Cerebellar cortex (tissue), 1 donor: ENCODE measurements at regions not wholly inside any gene's neighbourhood (a gene's known extent, or its start where the extent isn't known, plus 50 kb on each side); places are given as distances from the start of the nearest gene placed in this dataset.

Experiments used
- DNase-seq: peaks from one replicate; pipeline ENCODE4 v3.0.0-alpha.2; 2015; ENCODE audit warnings: low spot score

DNA sequence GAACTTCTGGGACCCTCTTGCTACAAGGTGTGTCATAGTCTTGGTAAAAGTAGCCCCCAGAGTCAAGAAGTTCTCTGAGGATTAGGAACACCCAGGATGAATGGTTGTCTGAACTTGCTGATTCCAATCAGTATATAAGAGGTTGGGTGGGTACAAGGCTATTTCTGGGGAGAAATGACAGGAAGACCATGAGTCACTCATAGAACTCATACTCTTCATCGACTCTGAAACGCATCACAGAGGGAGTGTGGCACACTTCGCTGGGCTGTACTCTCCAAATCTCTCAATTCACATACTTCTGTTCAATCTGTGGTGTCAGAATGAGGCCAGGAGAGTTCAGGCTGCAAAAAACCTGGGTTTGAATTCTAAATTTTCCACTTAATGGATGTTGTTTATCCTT, 193.2 kb upstream of the LEF1 start:
- DNase-seq: no peak

DNA sequence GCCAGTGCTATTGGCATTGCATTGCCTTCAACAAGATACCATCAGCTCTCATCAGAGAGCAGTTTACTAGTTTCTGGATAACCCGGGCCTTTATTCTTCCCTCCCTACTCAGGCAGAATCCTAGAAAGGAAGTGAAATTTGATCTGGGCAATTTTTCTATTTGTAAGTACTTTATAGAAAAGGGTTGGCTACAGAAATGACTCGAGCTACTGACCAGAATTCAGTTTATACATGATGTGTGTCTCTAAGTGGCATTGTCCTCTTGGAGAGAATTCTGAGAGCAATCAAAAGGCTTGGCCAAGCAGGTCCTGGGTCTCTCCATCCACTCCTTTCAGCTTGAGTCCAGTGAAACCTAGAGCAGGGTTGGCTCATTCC, 192.7 kb upstream of the LEF1 start:
- DNase-seq: no peak

- DNase-seq: peak; percentile 34
Measured at GRCh38 chr4:108360754-108361445, 192.2 kb upstream of the LEF1 start.

GRCh38 chr4:108359986-108360681, 191.4 kb upstream of the LEF1 start:
- DNase-seq: no peak

GRCh38 chr4:108359130-108359985, 190.6 kb upstream of the LEF1 start:
- DNase-seq: no peak

DNA sequence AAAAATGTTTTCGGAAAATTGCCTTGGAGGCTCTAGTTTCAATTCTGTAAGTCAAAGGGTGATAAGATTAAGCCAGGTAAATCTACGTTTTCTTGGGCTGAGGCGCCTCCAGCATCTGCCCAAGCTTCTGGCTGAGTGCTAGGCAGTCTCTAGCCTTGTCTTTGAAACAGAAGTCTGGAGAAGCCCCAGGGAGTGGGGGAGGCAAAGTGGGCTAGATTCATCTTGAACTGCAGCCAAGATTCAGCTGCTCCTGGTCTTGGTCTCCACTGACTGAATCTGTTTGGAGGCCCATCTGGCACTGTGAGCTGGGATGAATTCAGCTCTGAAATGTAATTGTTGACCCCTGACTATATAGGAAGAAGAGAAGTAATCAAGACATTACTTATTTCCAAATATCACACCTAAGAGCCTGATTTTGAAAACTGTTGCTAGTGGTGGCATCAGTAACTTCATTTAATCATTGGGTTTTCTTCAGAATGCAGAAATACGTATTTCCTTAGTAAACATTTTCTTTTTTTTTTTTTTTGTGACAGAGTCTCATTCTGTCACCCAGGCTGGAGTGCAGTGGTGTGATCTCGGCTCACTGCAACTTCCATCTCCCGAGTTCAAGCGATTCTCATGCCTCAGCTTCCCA, 187.3 kb upstream of the LEF1 start:
- DNase-seq: no peak

- DNase-seq: no peak
Measured at GRCh38 chr4:108355186-108355901, 186.6 kb upstream of the LEF1 start.

- no peak for DNase-seq
Measured at GRCh38 chr4:108352664-108353308, 184.1 kb upstream of the LEF1 start.

- DNase-seq: no peak
Measured at GRCh38 chr4:108351791-108352190, 183.1 kb upstream of the LEF1 start.

DNA sequence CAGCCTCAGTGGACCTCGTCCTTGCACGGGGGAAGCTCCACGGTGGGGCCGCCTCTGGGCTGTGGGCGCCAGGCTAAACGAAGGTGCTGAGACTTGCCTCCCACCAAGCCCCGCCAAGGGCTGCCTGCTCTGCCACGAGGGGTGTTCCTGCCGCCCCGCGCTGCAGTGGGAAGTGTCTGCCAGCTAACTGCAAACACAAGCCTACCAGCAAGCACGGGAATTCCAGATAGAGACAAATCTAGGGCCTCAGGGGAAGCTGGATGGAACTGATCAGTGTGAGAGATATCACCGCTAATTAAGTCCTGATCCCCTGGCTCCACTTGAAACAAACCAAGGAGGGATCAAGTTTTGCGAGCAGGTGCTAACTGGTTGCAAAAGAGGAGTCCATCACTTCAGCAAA, 181.6 kb upstream of the LEF1 start:
- no peak for DNase-seq

- no peak for DNase-seq
Measured at GRCh38 chr4:108346818-108347210, 178.1 kb upstream of the LEF1 start.

DNA sequence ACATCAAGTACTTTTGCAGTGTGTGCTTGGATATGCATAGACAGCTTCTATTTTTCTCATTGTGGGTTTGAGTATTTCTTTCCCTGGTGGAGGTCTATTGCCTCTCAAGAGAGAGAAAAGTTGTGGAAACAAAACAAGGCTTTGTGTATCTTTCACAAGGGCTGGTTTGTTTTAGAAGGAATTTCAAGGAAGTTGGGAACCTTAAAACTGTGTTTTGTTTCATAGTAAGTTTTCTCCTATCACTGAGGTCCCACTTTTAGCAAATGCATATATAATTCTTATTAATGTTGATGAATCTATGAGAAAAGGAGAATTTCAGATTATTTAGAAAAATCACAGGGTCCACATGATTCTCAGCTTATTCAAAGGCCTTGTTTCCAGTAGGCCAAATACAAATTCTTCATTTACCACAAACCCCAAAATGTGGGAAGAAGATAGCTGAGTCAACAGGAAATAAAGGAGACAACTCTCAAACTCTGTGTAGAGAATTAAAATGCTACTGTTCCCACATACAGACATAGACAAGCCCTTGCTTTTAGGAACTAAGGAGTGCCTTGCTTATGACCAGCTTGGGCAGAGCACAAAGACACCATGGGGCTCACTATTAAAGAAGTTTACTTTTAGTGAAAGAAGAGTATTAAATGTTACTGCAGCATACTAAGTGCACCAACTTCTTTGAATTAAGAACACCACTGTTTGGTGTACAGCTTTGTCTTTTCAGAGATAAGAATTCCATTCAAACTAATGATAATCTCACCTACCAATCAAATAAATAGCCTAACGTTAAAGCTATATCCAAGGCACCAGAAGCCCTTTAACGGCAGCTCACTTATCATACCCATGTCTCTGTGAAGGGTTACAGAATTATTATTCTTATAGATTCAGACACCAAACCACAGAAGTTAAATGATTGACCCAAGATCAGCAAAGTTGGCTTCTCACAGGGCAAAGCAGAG, 177.4 kb upstream of the LEF1 start:
- DNase-seq: no peak

- DNase-seq: no peak
Measured at GRCh38 chr4:108342325-108342970, 173.7 kb upstream of the LEF1 start.

DNA sequence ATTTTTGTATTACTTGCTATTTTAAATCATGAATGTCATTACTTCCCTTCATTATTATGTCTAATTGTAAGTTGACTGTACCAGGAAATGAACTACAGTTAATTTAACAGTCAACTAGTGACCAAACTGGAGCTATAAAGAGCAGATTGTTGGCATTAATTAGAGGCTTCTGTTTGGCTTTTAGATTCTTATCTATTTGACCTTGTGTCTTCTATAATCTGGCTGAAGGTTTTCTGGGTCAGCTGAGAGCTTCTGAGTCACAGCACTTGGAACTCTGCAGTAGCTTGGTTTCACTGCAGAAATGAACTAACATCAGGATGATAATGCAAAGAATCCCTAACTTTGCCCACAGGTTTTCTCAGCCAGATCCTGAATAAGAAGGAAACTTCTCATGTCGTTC, 169.2 kb upstream of the LEF1 start:
- DNase-seq: no peak

- no peak for DNase-seq
Measured at GRCh38 chr4:108336076-108336475, 167.3 kb upstream of the LEF1 start.

DNA sequence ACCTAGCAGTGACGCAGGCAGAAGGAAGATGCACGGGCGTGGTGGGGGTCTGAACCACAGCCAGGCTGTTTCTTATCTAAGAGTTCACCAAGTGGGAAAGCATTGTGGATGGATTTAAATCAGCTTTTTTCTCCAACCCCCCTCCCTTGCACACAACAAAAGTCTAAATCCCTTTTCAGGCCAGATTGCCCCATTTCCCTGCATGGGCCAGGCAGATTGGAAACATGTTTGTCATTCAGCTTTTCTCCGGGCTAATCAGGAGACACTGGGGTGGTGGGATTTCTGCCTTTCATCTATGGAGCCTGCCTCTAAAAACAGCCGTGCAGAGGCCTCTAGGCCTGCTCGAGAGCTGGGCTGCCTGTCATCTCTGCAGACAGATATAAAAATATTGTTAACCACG, 166.3 kb upstream of the LEF1 start:
- no peak for DNase-seq

GRCh38 chr4:108334031-108334430, 165.3 kb upstream of the LEF1 start:
- no peak for DNase-seq

DNA sequence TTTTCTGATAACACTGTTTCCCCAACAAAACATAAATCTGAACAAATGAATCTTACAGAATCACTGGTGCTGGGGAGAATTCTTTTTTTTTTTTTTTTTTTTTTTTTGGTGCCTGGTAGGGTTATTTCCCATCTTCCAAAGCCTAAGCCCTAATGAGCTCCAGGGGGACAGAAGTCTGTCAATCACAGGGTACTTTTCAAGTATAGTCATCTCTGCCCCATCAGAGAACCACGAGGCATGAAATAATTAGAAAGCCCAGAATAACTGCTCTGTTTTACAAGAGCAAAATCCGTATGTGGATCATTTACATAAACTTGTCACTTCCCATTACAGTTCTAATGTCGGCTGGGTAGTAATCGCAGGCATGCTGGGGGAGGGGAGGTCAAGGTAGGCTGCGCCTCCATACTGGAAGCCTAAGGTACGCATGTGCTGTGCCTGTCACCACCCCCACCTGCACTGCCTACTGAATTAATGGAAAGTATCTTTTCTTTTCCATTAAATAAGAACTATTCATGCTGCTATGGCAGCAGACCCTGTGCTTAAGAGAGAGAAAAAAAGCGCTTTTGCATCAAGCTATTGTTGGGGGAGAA, 164.7 kb upstream of the LEF1 start:
- no peak for DNase-seq

GRCh38 chr4:108331905-108332632, 163.3 kb upstream of the LEF1 start:
- no peak for DNase-seq
